Prostate gland (tissue), 2 donors: ENCODE measurements at regions not wholly inside any gene's neighbourhood (a gene's known extent, or its start where the extent isn't known, plus 50 kb on each side); places are given as distances from the start of the nearest gene placed in this dataset.

Experiments
- DNase-seq: peaks from one replicate; pipeline ENCODE4 v3.0.0-alpha.2; 2019; ENCODE audit warnings: low spot score
- H3K27ac ChIP-seq, 2 donors: fragments of 200-600 bp; sonication (generic); 2 replicates each; pipeline ENCODE4 v1.5.1; 2017 to 2019
- H3K27me3 ChIP-seq: fragments of 200-600 bp; sonication (generic); replicated peaks from 2 replicates; pipeline ENCODE4 v1.5.1; 2019; ENCODE audit not compliant: insufficient read depth
- H3K36me3 ChIP-seq, 2 donors: fragments of 200-600 bp; sonication (generic); 1 replicate in 1 of 2; 2 replicates in 1 of 2; pipeline versions ENCODE4 v1.5.1 to v1.8.1; 2017 to 2019
- H3K4me1 ChIP-seq: fragments of 200-600 bp; sonication (generic); replicated peaks from 2 replicates; pipeline ENCODE4 v1.5.1; 2019
- H3K4me3 ChIP-seq, 2 donors: fragments of 200-600 bp; sonication (generic); 2 replicates each; pipeline ENCODE4 v1.5.1; 2017 to 2019
- H3K9me3 ChIP-seq: fragments of 200-600 bp; sonication (generic); 2 replicates; pipeline ENCODE4 v1.5.1; 2017
- POLR2A ChIP-seq: fragments of 450-650 bp; IDR thresholded peaks from one replicate; pipeline ENCODE4 v1.6.1; 2016; ENCODE audit warnings: antibody characterized with exemption, mild to moderate bottlenecking
- POLR2AphosphoS5 ChIP-seq: sonication (generic); formaldehyde crosslinking; IDR thresholded peaks from one replicate; pipeline ENCODE4 v1.6.1; 2017; ENCODE audit warnings: antibody characterized with exemption
- WGBS: methylation state at CpG from one replicate; pipeline ENCODE4 v1.1.5; 2018; 5-methylcytosine and 5-hydroxymethylcytosine counted together
- intact Hi-C: fragments of 100-400 bp; cut with DNase I; formaldehyde crosslinking; loops from one replicate; pipeline ENCODE4 v1.14.2; 2022
- TF ChIP-seq, protein P1 (sequence below), 4 experiments: fragments of 200-600 bp in 2 of 4; fragments of 450-650 bp in 2 of 4; sonication (generic) in 2 of 4; IDR thresholded peaks; 1 replicate in 3 of 4; 2 replicates in 1 of 4; pipeline ENCODE4 v1.5.1; 2016 to 2019; ENCODE audit warnings: antibody characterized with exemption in 4 of 4, mild to moderate bottlenecking in 2 of 4, moderate library complexity in 2 of 4

DNA sequence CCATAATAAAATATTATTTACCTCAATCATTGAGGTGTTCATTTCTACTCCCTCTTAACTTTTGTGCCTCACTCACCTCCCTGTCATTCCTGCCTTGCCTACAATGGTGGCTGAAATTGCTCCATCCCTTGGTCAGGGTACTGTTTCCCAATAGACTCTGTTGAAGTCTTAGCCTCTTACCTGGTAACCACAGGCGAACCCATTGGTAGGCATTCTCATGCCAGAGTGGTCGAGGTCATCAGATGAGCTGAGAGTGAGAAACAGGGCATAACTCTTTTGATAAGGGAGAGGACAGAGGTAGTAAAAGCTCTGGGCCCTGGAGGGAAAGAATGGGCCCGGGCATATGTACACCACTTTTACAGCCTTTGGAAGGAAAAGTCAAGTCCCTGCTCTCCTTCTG, 265.6 kb downstream of the ARRDC4 start:
- TF ChIP-seq, protein P1, sequence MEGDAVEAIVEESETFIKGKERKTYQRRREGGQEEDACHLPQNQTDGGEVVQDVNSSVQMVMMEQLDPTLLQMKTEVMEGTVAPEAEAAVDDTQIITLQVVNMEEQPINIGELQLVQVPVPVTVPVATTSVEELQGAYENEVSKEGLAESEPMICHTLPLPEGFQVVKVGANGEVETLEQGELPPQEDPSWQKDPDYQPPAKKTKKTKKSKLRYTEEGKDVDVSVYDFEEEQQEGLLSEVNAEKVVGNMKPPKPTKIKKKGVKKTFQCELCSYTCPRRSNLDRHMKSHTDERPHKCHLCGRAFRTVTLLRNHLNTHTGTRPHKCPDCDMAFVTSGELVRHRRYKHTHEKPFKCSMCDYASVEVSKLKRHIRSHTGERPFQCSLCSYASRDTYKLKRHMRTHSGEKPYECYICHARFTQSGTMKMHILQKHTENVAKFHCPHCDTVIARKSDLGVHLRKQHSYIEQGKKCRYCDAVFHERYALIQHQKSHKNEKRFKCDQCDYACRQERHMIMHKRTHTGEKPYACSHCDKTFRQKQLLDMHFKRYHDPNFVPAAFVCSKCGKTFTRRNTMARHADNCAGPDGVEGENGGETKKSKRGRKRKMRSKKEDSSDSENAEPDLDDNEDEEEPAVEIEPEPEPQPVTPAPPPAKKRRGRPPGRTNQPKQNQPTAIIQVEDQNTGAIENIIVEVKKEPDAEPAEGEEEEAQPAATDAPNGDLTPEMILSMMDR (IDR thresholded peaks at IDR 0.05), result no peak
- Histone ChIP-seq H3K27ac (no peak overlapping the region), H3K27me3 (no peaks in the 10 kb centered on the region), H3K36me3 (no peaks in the 10 kb centered on the region), H3K4me3 (no peak overlapping the region), H3K9me3 (no peaks in the 10 kb centered on the region), H3K4me1 (no peaks in the 10 kb centered on the region)
- 87% methylated on average over 3 of the region's 3 CpGs for WGBS
- intact Hi-C loops, result no loop called here
- no peak for DNase-seq

DNA sequence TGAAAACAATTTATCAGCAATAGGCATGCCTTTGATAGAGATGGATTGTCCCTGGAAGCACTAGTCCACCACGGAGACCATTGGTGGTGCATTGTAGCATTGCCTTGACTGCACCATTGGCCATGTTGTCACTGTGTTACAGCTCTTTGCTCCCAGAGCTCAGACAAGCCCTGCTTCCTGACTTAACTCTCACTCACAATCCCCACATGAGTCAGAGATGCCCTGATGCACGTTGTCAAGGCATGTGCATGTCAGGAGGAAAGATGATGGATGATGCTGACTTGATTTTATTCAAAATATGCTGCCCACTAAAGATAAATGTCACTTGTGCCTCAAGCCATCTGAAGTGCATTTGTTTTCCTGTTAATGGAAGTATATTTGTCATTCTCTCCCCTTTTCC, 266.1 kb downstream of the ARRDC4 start:
- H3K27ac ChIP-seq, result no peak overlapping the region
- H3K9me3 ChIP-seq, result no peaks in the 10 kb centered on the region
- H3K36me3 ChIP-seq, result no peaks in the 10 kb centered on the region
- intact Hi-C loops, result no loop called here
- 80% methylated on average over 2 of the region's 2 CpGs for WGBS
- DNase-seq, result no peak
- TF ChIP-seq POLR2A, result no peak
- TF ChIP-seq, protein P1 (IDR thresholded peaks at IDR 0.05), result no peak
- TF ChIP-seq POLR2AphosphoS5, result no peak
- H3K4me1 ChIP-seq, result no peaks in the 10 kb centered on the region
- no peaks in the 10 kb centered on the region for H3K27me3 ChIP-seq
- H3K4me3 ChIP-seq, result no peak overlapping the region

DNA sequence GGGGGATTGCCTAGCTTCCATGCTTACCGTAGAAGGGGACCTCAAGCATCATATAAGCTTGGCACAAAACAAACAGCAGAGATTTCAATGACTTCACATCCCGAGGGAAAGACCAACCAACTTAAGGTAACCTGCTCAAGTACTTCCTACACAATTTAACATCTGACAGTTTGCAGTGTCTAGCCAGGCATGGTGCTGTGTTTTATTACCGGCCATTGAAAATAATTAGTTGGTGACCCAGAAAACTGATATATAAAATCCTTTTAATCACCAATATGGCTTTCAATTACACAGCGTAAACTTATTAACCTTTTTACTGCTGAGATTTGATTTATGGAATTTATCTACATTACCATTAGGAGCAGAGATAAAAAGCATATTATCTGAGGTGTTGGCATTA, 268.3 kb downstream of the ARRDC4 start:
- 48% methylated on average over 4 of the region's 4 CpGs for WGBS
- TF ChIP-seq, protein P1 (IDR thresholded peaks at IDR 0.05), result no peak
- no peak for TF ChIP-seq POLR2A
- no peak for TF ChIP-seq POLR2AphosphoS5
- H3K4me1 ChIP-seq, result no peaks in the 10 kb centered on the region
- H3K36me3 ChIP-seq, result no peaks in the 10 kb centered on the region
- H3K27ac ChIP-seq, result no peak overlapping the region
- H3K27me3 ChIP-seq, result no peaks in the 10 kb centered on the region
- H3K9me3 ChIP-seq, result no peaks in the 10 kb centered on the region
- DNase-seq, result no peak
- intact Hi-C loops, result no loop called here
- H3K4me3 ChIP-seq, result no peak overlapping the region

DNA sequence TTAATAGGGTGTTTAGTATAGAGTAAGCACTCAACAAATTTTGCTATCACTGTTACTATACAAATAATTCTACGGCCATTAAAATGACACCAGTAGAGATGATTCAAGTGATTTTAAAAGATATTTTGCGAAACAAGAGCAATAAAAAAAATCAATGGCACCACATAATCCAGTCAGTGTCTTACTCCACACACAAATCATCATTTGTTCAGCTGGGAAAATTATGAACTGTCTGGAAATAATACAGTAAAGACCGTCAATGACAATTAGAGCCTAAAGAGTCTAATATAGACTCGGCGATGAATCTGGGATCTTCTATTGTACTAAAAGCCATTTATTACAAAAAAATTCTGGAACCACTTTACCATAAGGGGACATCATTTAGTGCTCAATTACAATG, 270.5 kb downstream of the ARRDC4 start:
- WGBS, result 69% methylated on average over 5 of the region's 5 CpGs
- no peaks in the 10 kb centered on the region for H3K4me1 ChIP-seq
- no peaks in the 10 kb centered on the region for H3K27me3 ChIP-seq
- H3K4me3 ChIP-seq, result no peak overlapping the region
- H3K27ac ChIP-seq, result no peak overlapping the region
- no peak for DNase-seq
- intact Hi-C loops, result no loop called here
- TF ChIP-seq, protein P1 (IDR thresholded peaks at IDR 0.05), result no peak
- TF ChIP-seq POLR2AphosphoS5 (no peak), POLR2A (no peak)
- H3K36me3 ChIP-seq, result no peaks in the 10 kb centered on the region
- no peaks in the 10 kb centered on the region for H3K9me3 ChIP-seq

DNA sequence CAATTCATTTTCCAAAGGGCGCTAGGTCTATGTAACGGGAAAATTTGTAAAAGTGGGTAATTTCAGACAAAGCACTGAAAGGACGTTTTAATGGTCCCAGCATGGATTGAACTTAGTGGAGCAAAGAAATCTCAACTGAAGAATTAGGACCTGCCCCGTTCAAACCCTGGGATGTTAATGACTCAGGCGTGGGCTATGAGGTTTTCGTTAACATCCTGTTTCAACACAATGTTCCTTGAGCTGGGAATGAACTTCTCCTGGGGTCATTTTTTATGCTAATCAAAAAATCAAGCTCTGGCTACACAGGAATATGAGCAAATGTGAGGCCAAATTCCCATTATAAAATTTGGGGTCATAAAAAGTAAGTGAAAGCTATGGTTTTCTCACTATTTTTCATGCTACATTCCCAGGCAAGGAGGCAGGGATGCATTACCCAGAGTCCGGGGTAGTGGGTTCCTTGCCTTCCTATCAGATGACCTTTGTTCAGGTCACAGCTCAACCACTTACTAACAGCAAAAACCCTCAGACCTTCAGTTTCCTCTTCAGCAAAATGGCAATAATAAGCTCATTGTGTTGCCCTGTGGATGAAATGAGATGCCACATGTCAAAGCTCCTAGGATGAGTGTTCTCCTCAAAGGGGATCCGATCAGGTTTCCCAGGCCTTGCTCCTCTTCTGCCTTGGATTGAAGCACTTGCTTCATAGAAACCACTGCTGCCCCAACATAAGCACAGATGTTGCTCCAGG, 271.4 kb downstream of the ARRDC4 start:
- H3K27ac ChIP-seq, result no peak overlapping the region
- intact Hi-C loops, result no loop called here
- TF ChIP-seq POLR2AphosphoS5, result no peak
- TF ChIP-seq POLR2A, result no peak
- TF ChIP-seq, protein P1 (IDR thresholded peaks at IDR 0.05), result no peak
- H3K4me3 ChIP-seq, result no peak overlapping the region
- WGBS, result 82% methylated on average over 8 of the region's 8 CpGs
- H3K36me3 ChIP-seq, result no peaks in the 10 kb centered on the region
- no peaks in the 10 kb centered on the region for H3K4me1 ChIP-seq
- no peaks in the 10 kb centered on the region for H3K27me3 ChIP-seq
- DNase-seq, result no peak
- H3K9me3 ChIP-seq, result no peaks in the 10 kb centered on the region
